ENCODE measurements at regions not wholly inside any gene's neighbourhood (a gene's known extent, or its start where the extent isn't known, plus 50 kb on each side); places are given as distances from the start of the nearest gene placed in this dataset.

DNA sequence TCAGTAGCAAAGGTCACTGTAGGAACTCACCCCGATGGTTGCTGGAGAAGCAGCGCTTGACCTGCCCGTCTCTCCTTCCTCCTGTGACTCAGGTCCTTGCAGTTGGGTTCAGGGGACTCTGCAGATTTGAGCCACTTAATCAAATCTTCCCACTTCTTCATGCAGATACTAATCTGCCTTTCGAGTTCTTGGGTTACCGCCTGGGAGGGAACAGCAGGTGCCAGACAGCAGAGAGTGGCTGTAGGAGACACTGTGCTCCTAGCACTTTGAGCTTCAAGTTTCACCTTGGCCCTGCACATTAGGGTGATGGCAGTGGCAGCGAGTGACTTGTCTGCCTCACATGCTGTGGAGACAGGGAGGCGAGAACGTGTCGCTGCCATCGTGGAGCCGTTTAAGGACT, 478.3 kb downstream of the PSAT1 start:
- no peak overlapping the region for H3K4me3 ChIP-seq (ENCODE audit: low read depth, low read length)
- TF ChIP-seq, protein P1, sequence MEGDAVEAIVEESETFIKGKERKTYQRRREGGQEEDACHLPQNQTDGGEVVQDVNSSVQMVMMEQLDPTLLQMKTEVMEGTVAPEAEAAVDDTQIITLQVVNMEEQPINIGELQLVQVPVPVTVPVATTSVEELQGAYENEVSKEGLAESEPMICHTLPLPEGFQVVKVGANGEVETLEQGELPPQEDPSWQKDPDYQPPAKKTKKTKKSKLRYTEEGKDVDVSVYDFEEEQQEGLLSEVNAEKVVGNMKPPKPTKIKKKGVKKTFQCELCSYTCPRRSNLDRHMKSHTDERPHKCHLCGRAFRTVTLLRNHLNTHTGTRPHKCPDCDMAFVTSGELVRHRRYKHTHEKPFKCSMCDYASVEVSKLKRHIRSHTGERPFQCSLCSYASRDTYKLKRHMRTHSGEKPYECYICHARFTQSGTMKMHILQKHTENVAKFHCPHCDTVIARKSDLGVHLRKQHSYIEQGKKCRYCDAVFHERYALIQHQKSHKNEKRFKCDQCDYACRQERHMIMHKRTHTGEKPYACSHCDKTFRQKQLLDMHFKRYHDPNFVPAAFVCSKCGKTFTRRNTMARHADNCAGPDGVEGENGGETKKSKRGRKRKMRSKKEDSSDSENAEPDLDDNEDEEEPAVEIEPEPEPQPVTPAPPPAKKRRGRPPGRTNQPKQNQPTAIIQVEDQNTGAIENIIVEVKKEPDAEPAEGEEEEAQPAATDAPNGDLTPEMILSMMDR (IDR thresholded peaks at IDR 0.05; ENCODE audit: low read depth, low read length): no peak

DNA sequence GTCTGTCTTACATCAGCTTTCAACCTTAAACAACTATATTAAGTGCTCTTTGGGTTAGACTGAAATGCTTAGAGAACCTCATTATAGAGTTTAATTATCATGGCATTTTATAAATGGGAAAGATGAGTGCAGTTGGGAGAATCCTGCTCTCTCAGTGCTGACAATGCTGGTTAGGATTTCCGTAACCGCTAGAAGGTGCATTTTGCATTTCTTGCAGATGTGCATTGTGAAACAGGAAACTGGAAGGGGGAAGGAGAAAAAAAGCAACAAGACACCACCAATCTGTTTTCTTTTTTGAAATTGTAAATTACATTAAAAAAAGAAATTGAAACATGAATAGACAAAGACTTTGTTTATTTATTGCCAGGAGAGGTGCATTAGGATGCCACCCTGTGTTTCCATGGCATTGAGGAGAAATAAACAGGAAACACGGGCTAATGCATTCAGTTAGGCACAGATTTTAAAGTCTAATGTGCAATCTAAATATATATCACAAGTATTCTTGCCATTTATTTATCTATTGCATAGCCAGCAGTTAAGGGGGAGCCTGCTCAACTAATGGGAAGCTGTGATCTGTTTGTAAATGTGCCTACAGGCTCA, 478.9 kb downstream of the PSAT1 start:
- TF ChIP-seq, protein P1 (IDR thresholded peaks at IDR 0.05; ENCODE audit: low read depth, low read length): no peak
- no peak overlapping the region for H3K4me3 ChIP-seq (ENCODE audit: low read depth, low read length)

- H3K4me3 ChIP-seq (ENCODE audit: low read depth, low read length): no peak overlapping the region
- TF ChIP-seq, protein P1 (IDR thresholded peaks at IDR 0.05; ENCODE audit: low read depth, low read length): no peak
These were observed 480.8 kb downstream of the PSAT1 start for GRCh38 chr9:78777747-78778146.

DNA sequence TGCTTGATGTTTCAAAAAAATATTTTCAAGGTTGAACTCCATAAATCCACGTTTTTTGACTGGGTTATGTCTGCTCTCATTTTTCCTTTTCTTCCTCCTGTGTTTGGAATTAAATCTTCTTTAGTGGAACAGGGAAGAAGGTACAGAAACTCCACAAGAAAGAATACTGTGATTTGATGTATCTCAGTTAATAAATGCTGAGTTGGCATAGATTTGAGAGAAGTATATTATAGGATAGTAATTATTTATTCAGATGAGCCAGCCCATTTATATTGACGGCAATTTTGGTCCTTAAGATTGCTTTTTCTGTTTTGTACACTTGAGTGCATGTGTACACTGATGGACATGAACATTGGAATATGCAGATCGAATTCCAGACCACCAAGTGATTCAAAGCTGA, 481.4 kb downstream of the PSAT1 start:
- H3K4me3 ChIP-seq (ENCODE audit: low read depth, low read length): no peak overlapping the region
- TF ChIP-seq, protein P1 (IDR thresholded peaks at IDR 0.05; ENCODE audit: low read depth, low read length): no peak

DNA sequence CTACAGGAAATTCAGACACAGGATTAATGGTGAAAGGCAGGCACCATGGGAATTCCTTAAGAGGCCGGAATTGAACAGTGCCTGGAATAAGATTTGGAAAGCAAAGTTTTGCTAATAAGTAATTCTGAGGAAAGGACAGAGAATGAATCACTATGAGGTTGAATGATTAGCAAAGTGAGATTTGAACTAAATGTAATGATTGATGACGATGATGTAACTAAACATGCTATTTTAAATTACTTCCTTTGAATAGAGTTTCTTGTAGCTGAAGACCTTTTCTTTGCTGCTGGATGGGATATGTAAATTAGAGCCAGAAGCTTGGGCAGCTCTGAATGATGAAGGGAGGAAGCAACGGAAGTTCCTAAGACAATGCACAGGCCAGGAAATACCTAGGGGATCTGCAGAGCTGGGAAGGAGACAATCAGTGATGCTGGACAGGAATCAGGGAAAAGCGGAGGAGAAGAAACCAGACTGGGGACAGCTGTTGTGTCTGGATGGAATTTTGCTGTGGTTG, 482.0 kb downstream of the PSAT1 start:
- H3K4me3 ChIP-seq (ENCODE audit: low read depth, low read length): no peak overlapping the region
- TF ChIP-seq, protein P1 (IDR thresholded peaks at IDR 0.05; ENCODE audit: low read depth, low read length): no peak

DNA sequence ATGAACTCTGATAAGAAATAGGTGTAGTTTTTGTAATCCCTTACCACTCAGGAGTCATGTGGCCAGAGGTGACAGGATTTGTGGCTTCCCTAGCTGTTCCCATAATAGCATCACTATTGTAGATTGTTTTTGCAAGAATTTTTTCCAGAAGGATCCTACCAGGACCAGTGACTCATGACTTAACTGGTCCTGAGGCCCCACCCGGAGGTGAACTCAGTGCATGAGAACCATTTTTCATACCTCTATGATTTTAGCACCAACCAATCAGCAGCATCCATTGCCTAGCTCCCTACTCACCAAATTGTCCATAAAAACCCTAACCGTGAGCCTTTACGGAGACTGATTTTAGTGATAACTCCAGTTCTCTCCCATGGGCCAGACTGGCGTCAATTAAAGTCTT, 484.8 kb downstream of the PSAT1 start:
- no peak overlapping the region for H3K4me3 ChIP-seq (ENCODE audit: low read depth, low read length)
- TF ChIP-seq, protein P1 (IDR thresholded peaks at IDR 0.05; ENCODE audit: low read depth, low read length): no peak

GRCh38 chr9:78782234-78782633, 485.3 kb downstream of the PSAT1 start:
- TF ChIP-seq, protein P1 (IDR thresholded peaks at IDR 0.05; ENCODE audit: low read depth, low read length): no peak
- H3K4me3 ChIP-seq (ENCODE audit: low read depth, low read length): no peak overlapping the region
